Lung (tissue), 11 donors: ENCODE measurements at regions not wholly inside any gene's neighbourhood (a gene's known extent, or its start where the extent isn't known, plus 50 kb on each side); places are given as distances from the start of the nearest gene placed in this dataset.

ENCODE experiments used
- ATAC-seq: fragments of 200-7000 bp; cut with Tn5 transposase; one replicate; pipeline ENCODE4 v1.9.1; 2020; ENCODE audit warnings: moderate number of reproducible peaks; ENCODE audit not compliant: insufficient read depth, low FRiP score
- DNase-seq, 3 donors: peaks; one replicate each; pipeline ENCODE4 v3.0.0-alpha.2; 2013 to 2017
- H3K27ac ChIP-seq, 2 donors: one replicate each; pipeline ENCODE4 v1.5.1; 2013; ENCODE audit warnings: mild to moderate bottlenecking in 2 of 2, moderate library complexity in 2 of 2, control low read depth in 1 of 2, inconsistent platforms in 1 of 2, low read depth in 1 of 2, low read length in 1 of 2
- H3K27me3 ChIP-seq, 3 donors: one replicate each; pipeline ENCODE4 v1.5.1; 2013; ENCODE audit warnings: low read length in 2 of 3; ENCODE audit not compliant: control insufficient read depth in 3 of 3, insufficient read depth in 3 of 3
- H3K36me3 ChIP-seq, 4 donors: one replicate each; pipeline ENCODE4 v1.5.1; 2013; ENCODE audit warnings: low read length in 4 of 4, mild to moderate bottlenecking in 1 of 4, moderate library complexity in 1 of 4; ENCODE audit not compliant: control insufficient read depth in 4 of 4, insufficient read depth in 4 of 4
- H3K4me1 ChIP-seq, 5 donors: one replicate each; pipeline ENCODE4 v1.5.1; 2013; ENCODE audit warnings: low read length in 5 of 5, mild to moderate bottlenecking in 2 of 5, moderate library complexity in 1 of 5; ENCODE audit not compliant: control insufficient read depth in 5 of 5, insufficient read depth in 5 of 5
- H3K4me3 ChIP-seq: one replicate; pipeline ENCODE4 v1.5.1; 2013; ENCODE audit warnings: mild to moderate bottlenecking, control low read depth, moderate library complexity
- H3K9ac ChIP-seq, 2 donors: one replicate each; pipeline ENCODE4 v1.5.1; 2013; ENCODE audit warnings: low read length in 2 of 2, control low read depth in 1 of 2; ENCODE audit not compliant: insufficient read depth in 1 of 2
- H3K9me3 ChIP-seq, 4 donors: one replicate each; pipeline ENCODE4 v1.5.1; 2013; ENCODE audit warnings: low read length in 3 of 4, mild to moderate bottlenecking in 1 of 4, moderate library complexity in 1 of 4; ENCODE audit not compliant: control insufficient read depth in 4 of 4, insufficient read depth in 3 of 4
- CTCF ChIP-seq: IDR thresholded peaks from 2 replicates; pipeline ENCODE4 v1.5.1; 2012; ENCODE audit warnings: mild to moderate bottlenecking; ENCODE audit errors: control extremely low read depth, extremely low read depth
- WGBS, 2 donors: extraction: QIAGEN DNeasy Blood & Tissue Kit; methylation state at CpG; one replicate each; pipeline ENCODE4 v1.1.7; 2013; 5-methylcytosine and 5-hydroxymethylcytosine counted together
- donor health status: control.
- donor health status: control.
- donor health status: Bipolar disorder and iron deficiency.
- donor health status: healthy.
- donor health status: DM: yes; HTN: yes; CAD: no.

- no peak overlapping the region for H3K9ac ChIP-seq
- no peak overlapping the region for H3K27ac ChIP-seq
- no peaks in the 10 kb centered on the region for H3K9me3 ChIP-seq
- WGBS, 2 donors = 40 to 58% methylated on average over 1 of the region's 1 CpG
- H3K4me3 ChIP-seq = no peak overlapping the region
- peaks cover 0 to 17% (median 3%) of the 10 kb centered on the region in 5 donors for H3K4me1 ChIP-seq
- no peak for TF ChIP-seq CTCF
- ATAC-seq (no peak), DNase-seq (no peak)
- no peaks in the 10 kb centered on the region for H3K27me3 ChIP-seq
- no peaks in the 10 kb centered on the region for H3K36me3 ChIP-seq
Measured at GRCh38 chr15:87606971-87607370, 649.6 kb downstream of the NTRK3 start.

GRCh38 chr15:87604857-87605446 is 651.6 kb downstream of the NTRK3 start:
- Histone ChIP-seq H3K36me3 (no peaks in the 10 kb centered on the region), H3K4me1 (peaks cover 0 to 13% (median 3%) of the 10 kb centered on the region in 5 donors), H3K27ac (no peak overlapping the region), H3K9ac (no peak overlapping the region), H3K4me3 (no peak overlapping the region), H3K9me3 (no peaks in the 10 kb centered on the region), H3K27me3 (no peaks in the 10 kb centered on the region)
- DNase-seq = peak in 1 of 3 donors; percentile 27
- 24 to 29% methylated on average over 6 of the region's 6 CpGs for WGBS, 2 donors
- TF ChIP-seq CTCF = no peak
- no peak for ATAC-seq

GRCh38 chr15:87602371-87602770 is 654.2 kb downstream of the NTRK3 start:
- WGBS, 2 donors = 64 to 69% methylated on average over 1 of the region's 1 CpG
- no peaks in the 10 kb centered on the region for H3K27me3 ChIP-seq
- ATAC-seq (no peak), DNase-seq (peak; percentile 37 to 86 (median 65))
- H3K9ac ChIP-seq = no peak overlapping the region
- TF ChIP-seq CTCF = no peak
- H3K9me3 ChIP-seq = no peaks in the 10 kb centered on the region
- no peak overlapping the region for H3K4me3 ChIP-seq
- H3K36me3 ChIP-seq = no peaks in the 10 kb centered on the region
- no peak overlapping the region for H3K27ac ChIP-seq
- H3K4me1 ChIP-seq = peaks cover 0 to 7% (median 0%) of the 10 kb centered on the region in 5 donors

- TF ChIP-seq CTCF = no peak
- Histone ChIP-seq H3K4me1 (peaks cover 0 to 8% (median 0%) of the 10 kb centered on the region in 5 donors), H3K27me3 (no peaks in the 10 kb centered on the region), H3K9ac (no peak overlapping the region), H3K27ac (no peak overlapping the region), H3K36me3 (no peaks in the 10 kb centered on the region), H3K9me3 (no peaks in the 10 kb centered on the region), H3K4me3 (no peak overlapping the region)
- 85 to 89% methylated on average over 4 of the region's 4 CpGs for WGBS, 2 donors
- ATAC-seq (no peak), DNase-seq (no peak)
Measured at GRCh38 chr15:87599616-87600015, 656.9 kb downstream of the NTRK3 start.
